Left lung (tissue), 4 donors: ENCODE measurements at regions not wholly inside any gene's neighbourhood (a gene's known extent, or its start where the extent isn't known, plus 50 kb on each side); places are given as distances from the start of the nearest gene placed in this dataset.

Experiments
- ATAC-seq: fragments of 200-7000 bp; cut with Tn5 transposase; one replicate; pipeline ENCODE4 v1.9.1; 2020; ENCODE audit warnings: moderate library complexity
- DNase-seq, 4 donors: peaks; one replicate each; pipeline ENCODE4 v3.0.0-alpha.2; 2013 to 2020
- H3K27ac ChIP-seq, 2 donors: fragments of 200-600 bp; sonication (generic) in 1 of 2; one replicate each; pipeline versions ENCODE4 v1.5.0 to v1.8.0; 2020 to 2021
- H3K27me3 ChIP-seq, 2 donors: fragments of 200-600 bp; sonication (generic) in 1 of 2; one replicate each; pipeline versions ENCODE4 v1.5.0 to v1.8.0; 2020 to 2021
- H3K36me3 ChIP-seq, 2 donors: fragments of 200-600 bp; sonication (generic) in 1 of 2; one replicate each; pipeline versions ENCODE4 v1.5.0 to v1.8.0; 2020 to 2021
- H3K4me1 ChIP-seq, 2 donors: fragments of 200-600 bp; one replicate each; pipeline ENCODE4 v1.8.0; 2021
- H3K4me3 ChIP-seq, 2 donors: fragments of 200-600 bp; sonication (generic) in 1 of 2; one replicate each; pipeline versions ENCODE4 v1.5.0 to v1.8.0; 2020 to 2021; ENCODE audit warnings: mild to moderate bottlenecking in 1 of 2
- H3K9me3 ChIP-seq, 2 donors: fragments of 200-600 bp; sonication (generic) in 1 of 2; one replicate each; pipeline versions ENCODE4 v1.5.0 to v1.8.0; 2020 to 2021
- CTCF ChIP-seq, 2 donors: fragments of 200-600 bp; sonication (generic) in 1 of 2; IDR thresholded peaks; one replicate each; pipeline versions ENCODE4 v1.5.0 to v1.8.0; 2021; ENCODE audit warnings: antibody characterized with exemption in 2 of 2
- intact Hi-C, 2 donors: fragments of 100-400 bp; cut with DNase I; formaldehyde crosslinking; loops; one replicate each; pipeline versions ENCODE4 v1.11.2 to v1.14.2; 2022
- donor health status: DM: no; HTN: yes; CAD: no.
- donor health status: DM: no; HTN: no; CAD: no.

DNA sequence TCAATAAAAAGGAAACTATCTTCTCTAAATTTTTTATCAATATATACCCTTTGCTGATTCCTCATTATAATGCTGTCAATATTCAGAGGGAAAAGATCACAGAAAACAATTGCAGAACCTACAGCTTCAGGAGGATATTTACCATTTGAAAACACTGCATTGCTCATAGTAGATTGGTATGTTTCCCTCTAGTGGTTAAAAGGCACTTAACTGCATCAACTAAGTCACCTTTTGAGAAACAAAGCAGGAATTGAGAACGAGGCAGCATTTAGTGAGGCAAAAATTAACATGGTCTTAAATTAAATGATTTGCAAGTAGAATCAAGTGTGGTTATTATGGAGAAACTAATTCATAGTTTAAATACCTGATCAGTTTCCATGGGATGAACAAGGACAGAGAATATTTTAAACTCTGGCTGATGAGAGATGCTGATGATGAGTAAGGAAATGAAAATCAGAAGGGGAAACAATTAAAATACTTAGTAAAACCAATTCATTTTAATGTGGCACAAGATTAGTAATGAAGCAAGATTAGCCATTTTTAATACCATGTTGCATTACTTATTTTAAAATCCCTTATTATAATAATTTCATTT, 642.1 kb downstream of the EPHA7 start:
- no peaks in the 10 kb centered on the region for H3K4me1 ChIP-seq
- H3K36me3 ChIP-seq: no peaks in the 10 kb centered on the region
- H3K4me3 ChIP-seq: no peak overlapping the region
- no peaks in the 10 kb centered on the region for H3K9me3 ChIP-seq
- TF ChIP-seq CTCF (IDR thresholded peaks at IDR 0.05): peak; percentile 33 to 36
- ATAC-seq: peak; percentile 64
- no peak overlapping the region for H3K27ac ChIP-seq
- DNase-seq: peak in 2 of 4 donors; percentile 25 to 41
- H3K27me3 ChIP-seq: no peaks in the 10 kb centered on the region
- intact Hi-C loops: no loop called here

GRCh38 chr6:92770540-92770939, 648.8 kb downstream of the EPHA7 start:
- Histone ChIP-seq H3K4me1 (no peaks in the 10 kb centered on the region), H3K27ac (no peak overlapping the region), H3K4me3 (no peak overlapping the region), H3K27me3 (no peaks in the 10 kb centered on the region), H3K36me3 (no peaks in the 10 kb centered on the region), H3K9me3 (no peaks in the 10 kb centered on the region)
- ATAC-seq (no peak), DNase-seq (no peak)
- intact Hi-C loops: no loop called here
- no peak for TF ChIP-seq CTCF (IDR thresholded peaks at IDR 0.05)

DNA sequence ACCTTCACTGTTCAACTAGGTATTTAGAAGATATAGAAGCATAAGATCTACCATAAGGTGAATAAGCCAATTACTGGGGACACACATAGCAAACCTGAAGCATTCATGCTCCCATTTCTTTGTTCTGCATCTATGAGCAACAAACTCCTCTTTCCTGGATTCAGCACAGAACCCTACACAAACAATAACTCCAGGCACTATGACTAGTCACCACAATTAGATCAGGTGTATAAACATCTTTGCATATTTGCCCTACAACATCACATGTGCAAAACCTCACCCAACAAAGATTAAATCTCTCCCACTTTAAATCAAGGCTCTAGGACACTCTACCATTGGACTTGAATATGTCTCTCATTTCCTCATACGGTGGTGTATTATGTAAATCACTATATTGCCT, 652.3 kb downstream of the EPHA7 start:
- no peak overlapping the region for H3K4me3 ChIP-seq
- H3K27me3 ChIP-seq: no peaks in the 10 kb centered on the region
- no peak for DNase-seq
- peak; percentile 16 for ATAC-seq
- no peaks in the 10 kb centered on the region for H3K4me1 ChIP-seq
- no peaks in the 10 kb centered on the region for H3K9me3 ChIP-seq
- H3K36me3 ChIP-seq: no peaks in the 10 kb centered on the region
- intact Hi-C loops: no loop called here
- H3K27ac ChIP-seq: no peak overlapping the region
- TF ChIP-seq CTCF (IDR thresholded peaks at IDR 0.05): no peak

- Histone ChIP-seq H3K4me1 (no peaks in the 10 kb centered on the region), H3K9me3 (no peaks in the 10 kb centered on the region), H3K27ac (no peak overlapping the region), H3K27me3 (no peaks in the 10 kb centered on the region), H3K4me3 (no peak overlapping the region), H3K36me3 (no peaks in the 10 kb centered on the region)
- intact Hi-C loops: no loop called here
- DNase-seq: no peak
- no peak for TF ChIP-seq CTCF (IDR thresholded peaks at IDR 0.05)
- ATAC-seq: no peak
Measured at GRCh38 chr6:92763680-92764079, 655.7 kb downstream of the EPHA7 start.

GRCh38 chr6:92763274-92763584, 656.1 kb downstream of the EPHA7 start:
- H3K4me1 ChIP-seq: no peaks in the 10 kb centered on the region
- no peak for DNase-seq
- ATAC-seq: no peak
- no peaks in the 10 kb centered on the region for H3K27me3 ChIP-seq
- TF ChIP-seq CTCF (IDR thresholded peaks at IDR 0.05): no peak
- no peak overlapping the region for H3K4me3 ChIP-seq
- no peak overlapping the region for H3K27ac ChIP-seq
- no peaks in the 10 kb centered on the region for H3K9me3 ChIP-seq
- intact Hi-C loops: no loop called here
- H3K36me3 ChIP-seq: no peaks in the 10 kb centered on the region
